Bronchial epithelial cell (primary cell): ENCODE measurements at regions not wholly inside any gene's neighbourhood (a gene's known extent, or its start where the extent isn't known, plus 50 kb on each side); places are given as distances from the start of the nearest gene placed in this dataset.

Experiments used
- DNase-seq: peaks from one replicate; pipeline ENCODE4 v3.0.0-alpha.2; 2010; ENCODE audit warnings: low read depth
- FAIRE-seq: peaks from 2 replicates; lab custom pipeline; 2011; peaks lifted over from hg19 to GRCh38; lab: Jason Lieb, UNC
- H3K27me3 ChIP-seq: 2 replicates; pipeline ENCODE4 v1.5.1; 2011; ENCODE audit warnings: low read length; ENCODE audit not compliant: control insufficient read depth, insufficient read depth
- H3K36me3 ChIP-seq: 2 replicates; pipeline ENCODE4 v1.5.1; 2011; ENCODE audit warnings: low read length; ENCODE audit not compliant: control insufficient read depth, insufficient read depth
- H3K4me3 ChIP-seq: 2 replicates; pipeline ENCODE4 v1.5.1; 2011; ENCODE audit warnings: mild to moderate bottlenecking, low read depth, low read length, control low read depth
- TF ChIP-seq, protein P1 (sequence below): IDR thresholded peaks from 2 replicates; pipeline ENCODE4 v1.5.1; 2011; ENCODE audit warnings: mild to moderate bottlenecking, moderate library complexity, low read length, control low read depth, inconsistent platforms; ENCODE audit not compliant: insufficient read depth, severe bottlenecking

DNA sequence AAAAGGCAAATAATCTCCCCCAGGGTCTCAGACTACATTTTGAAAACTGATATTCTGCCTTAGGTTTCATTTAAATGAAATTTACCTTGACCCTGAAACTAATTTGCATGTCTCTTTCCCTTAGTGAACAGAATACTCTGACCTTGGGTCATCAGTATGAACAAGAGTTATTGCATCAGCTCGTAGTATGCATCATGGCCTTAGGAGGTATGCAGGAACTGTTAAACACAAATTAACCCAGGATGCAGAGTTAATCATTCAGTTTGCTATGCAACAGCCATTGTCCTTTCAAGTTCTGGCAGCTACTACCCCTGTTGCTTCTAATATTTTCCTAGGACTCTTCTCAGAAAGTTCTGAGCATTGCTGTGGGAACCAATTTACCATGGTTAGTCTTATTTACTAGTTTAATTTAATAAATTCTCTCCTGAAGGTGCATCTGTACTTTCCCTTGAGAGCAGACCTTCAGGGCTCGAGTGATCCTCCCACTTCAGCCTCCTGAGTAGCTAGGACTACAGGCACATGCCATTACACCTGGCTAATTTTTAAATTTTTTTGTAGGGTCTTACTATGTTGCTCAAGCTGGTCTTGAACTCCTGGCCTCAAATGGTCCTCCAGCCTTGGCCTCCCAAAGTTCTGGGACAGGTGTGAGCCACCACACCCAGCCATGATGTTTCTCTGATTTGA, 126.7 kb downstream of the TTC6 start:
- TF ChIP-seq, protein P1, sequence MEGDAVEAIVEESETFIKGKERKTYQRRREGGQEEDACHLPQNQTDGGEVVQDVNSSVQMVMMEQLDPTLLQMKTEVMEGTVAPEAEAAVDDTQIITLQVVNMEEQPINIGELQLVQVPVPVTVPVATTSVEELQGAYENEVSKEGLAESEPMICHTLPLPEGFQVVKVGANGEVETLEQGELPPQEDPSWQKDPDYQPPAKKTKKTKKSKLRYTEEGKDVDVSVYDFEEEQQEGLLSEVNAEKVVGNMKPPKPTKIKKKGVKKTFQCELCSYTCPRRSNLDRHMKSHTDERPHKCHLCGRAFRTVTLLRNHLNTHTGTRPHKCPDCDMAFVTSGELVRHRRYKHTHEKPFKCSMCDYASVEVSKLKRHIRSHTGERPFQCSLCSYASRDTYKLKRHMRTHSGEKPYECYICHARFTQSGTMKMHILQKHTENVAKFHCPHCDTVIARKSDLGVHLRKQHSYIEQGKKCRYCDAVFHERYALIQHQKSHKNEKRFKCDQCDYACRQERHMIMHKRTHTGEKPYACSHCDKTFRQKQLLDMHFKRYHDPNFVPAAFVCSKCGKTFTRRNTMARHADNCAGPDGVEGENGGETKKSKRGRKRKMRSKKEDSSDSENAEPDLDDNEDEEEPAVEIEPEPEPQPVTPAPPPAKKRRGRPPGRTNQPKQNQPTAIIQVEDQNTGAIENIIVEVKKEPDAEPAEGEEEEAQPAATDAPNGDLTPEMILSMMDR, result no peak
- H3K36me3 ChIP-seq, result no peaks in the 10 kb centered on the region
- H3K4me3 ChIP-seq, result no peak overlapping the region
- FAIRE-seq (no peak), DNase-seq (peak; percentile 88)
- H3K27me3 ChIP-seq, result no peaks in the 10 kb centered on the region

DNA sequence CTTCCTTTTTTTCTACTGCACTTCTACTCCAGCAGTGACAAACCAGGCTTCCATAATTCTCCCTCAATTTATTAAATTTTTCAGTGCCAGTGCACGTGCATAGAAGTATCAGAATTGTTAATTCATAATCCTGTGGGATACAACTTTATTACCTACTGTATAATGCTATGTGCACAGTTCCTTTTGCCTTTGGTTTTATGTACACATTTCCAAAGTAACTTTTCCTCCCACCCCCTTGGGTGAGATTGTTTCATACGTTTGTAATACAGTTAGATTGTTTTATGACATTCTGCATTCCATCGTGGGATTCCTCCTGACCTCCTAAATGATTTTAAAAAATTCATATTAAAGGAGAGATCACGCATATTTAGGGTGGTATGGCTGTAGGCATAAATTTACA, 128.1 kb downstream of the TTC6 start:
- H3K27me3 ChIP-seq, result no peaks in the 10 kb centered on the region
- TF ChIP-seq, protein P1, result no peak
- no peaks in the 10 kb centered on the region for H3K36me3 ChIP-seq
- DNase-seq (no peak), FAIRE-seq (no peak)
- no peak overlapping the region for H3K4me3 ChIP-seq

DNA sequence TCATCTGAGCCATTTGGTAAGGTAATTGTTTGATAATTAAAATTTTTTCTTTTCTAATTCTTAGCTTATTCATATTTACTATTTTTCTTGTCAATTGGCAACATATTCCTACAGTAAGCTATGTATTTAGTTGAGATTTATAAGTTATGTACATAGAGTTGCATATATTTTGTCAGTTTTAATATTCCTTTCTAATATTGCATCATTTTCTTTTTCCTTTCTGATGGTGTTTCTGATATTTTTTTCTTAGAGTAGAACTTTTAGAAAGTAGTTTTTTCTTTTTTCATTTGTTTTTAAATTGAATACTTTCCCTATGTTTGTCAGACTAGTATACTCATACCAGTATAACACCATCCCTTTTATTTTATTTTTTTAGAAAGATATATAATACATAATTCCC, 131.3 kb downstream of the TTC6 start:
- Histone ChIP-seq H3K4me3 (no peak overlapping the region), H3K27me3 (no peaks in the 10 kb centered on the region), H3K36me3 (no peaks in the 10 kb centered on the region)
- DNase-seq, result no peak
- TF ChIP-seq, protein P1, result no peak
- no peak for FAIRE-seq

DNA sequence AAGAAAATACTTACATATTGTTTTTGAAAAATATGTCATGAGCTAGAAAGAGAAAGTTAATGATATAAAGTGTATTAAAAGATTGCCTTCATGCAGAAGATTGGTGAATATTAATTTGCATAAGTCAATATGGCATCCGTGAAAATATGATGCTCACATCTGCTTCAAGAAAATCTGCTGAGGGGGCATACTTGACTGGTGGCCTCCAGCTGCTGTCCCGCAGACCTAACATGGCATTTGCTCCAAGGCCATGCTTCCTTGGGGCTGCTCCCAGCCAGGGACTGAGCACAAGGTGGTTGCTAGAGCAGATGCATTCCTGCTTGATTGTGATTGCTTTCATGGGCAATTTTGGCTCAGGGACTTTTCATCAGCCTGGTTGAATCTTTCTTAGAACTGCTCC, 133.8 kb downstream of the TTC6 start:
- no peak overlapping the region for H3K4me3 ChIP-seq
- DNase-seq, result no peak
- FAIRE-seq, result no peak
- H3K27me3 ChIP-seq, result no peaks in the 10 kb centered on the region
- no peaks in the 10 kb centered on the region for H3K36me3 ChIP-seq
- TF ChIP-seq, protein P1, result no peak

DNA sequence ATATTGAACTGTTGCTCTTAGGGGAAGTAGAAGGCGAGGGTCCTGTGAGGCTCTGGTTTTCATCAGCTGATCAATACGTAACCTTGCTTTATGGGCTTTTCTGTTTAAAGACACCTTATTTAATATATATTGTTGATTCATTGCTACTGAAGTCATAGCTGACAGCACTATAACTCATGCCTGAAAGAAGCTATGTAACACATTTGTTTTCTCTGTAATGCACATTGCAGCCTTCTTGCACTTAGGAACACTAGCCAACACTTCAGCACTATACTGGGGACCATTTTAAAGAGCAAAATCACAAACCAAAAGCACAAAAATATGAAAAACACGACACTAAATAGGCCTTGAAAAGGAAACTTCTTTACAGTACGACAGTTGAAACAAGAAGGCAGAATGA, 135.7 kb downstream of the TTC6 start:
- DNase-seq (no peak), FAIRE-seq (no peak)
- TF ChIP-seq, protein P1, result no peak
- Histone ChIP-seq H3K27me3 (no peaks in the 10 kb centered on the region), H3K36me3 (no peaks in the 10 kb centered on the region), H3K4me3 (no peak overlapping the region)

DNA sequence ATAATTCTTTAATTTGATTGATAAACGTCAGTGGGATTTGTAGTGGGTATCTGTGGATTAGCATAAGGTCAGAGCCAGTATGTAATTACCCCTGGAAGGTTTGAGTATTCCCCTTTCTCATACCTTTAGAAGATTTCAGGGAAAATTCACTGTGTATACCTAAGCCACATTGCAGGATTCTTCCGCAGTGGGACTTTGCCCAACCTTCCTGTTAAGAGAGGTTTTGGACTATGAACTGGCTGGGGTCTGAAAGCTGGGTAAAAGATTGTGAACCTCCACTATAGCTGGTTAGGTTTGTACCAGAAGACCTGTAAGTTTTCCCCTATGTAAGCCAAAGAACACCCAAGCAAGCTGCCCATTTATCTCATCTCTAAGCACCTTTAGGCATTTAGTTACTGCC, 150.2 kb downstream of the TTC6 start:
- H3K27me3 ChIP-seq, result no peaks in the 10 kb centered on the region
- DNase-seq, result no peak
- H3K36me3 ChIP-seq, result no peaks in the 10 kb centered on the region
- TF ChIP-seq, protein P1, result no peak
- H3K4me3 ChIP-seq, result no peak overlapping the region
- FAIRE-seq, result no peak
